IMR-90 (cell line): ENCODE measurements at regions not wholly inside any gene's neighbourhood (a gene's known extent, or its start where the extent isn't known, plus 50 kb on each side); places are given as distances from the start of the nearest gene placed in this dataset.

Source experiments
- ATAC-seq: fragments of 200-7000 bp; cut with Tn5 transposase; 2 replicates; pipeline ENCODE4 v1.9.1; 2020; ENCODE audit warnings: low read depth, mild to moderate bottlenecking, moderate library complexity
- BruUV-seq: library from RNA; stranded (reverse); fragments of 400-500 nt; replicated peaks from 2 replicates; lab custom pipeline; 2021; lab: Mats Ljungman, UMichigan
- CTCF ChIA-PET: fragments of 300-600 bp; formaldehyde crosslinking; extraction: SDS; loops from one replicate; lab custom pipeline; 2021; ENCODE audit warnings: antibody characterized with exemption; lab: Yijun Ruan, JAX
- POLR2A ChIA-PET: fragments of 300-600 bp; sonication (Branson Sonifier 250); formaldehyde crosslinking; loops from one replicate; lab custom pipeline; 2022; ENCODE audit warnings: antibody characterized with exemption; ENCODE audit not compliant: unreplicated experiment; lab: Charles Lee
- DNase-seq: peaks from one replicate; pipeline ENCODE4 v3.0.0; 2013
- H2AFZ ChIP-seq: replicated peaks from 2 replicates; pipeline ENCODE3; 2013; ENCODE audit warnings: low read length, mild to moderate bottlenecking; ENCODE audit not compliant: poor library complexity
- H2AK5ac ChIP-seq: 2 replicates; pipeline ENCODE4 v1.6.1; 2013; ENCODE audit warnings: low read depth, low read length, inconsistent platforms
- H2AK9ac ChIP-seq: replicated peaks from 2 replicates; pipeline ENCODE3; 2013; ENCODE audit warnings: mild to moderate bottlenecking, low read depth, low read length, moderate library complexity; ENCODE audit not compliant: poor library complexity
- H2BK120ac ChIP-seq: 2 replicates; pipeline ENCODE4 v1.6.1; 2013; ENCODE audit warnings: low read depth, low read length, inconsistent platforms
- H2BK15ac ChIP-seq: 3 replicates; pipeline ENCODE4 v1.6.1; 2013; ENCODE audit warnings: low read depth, low read length, inconsistent platforms
- H2BK20ac ChIP-seq: 2 replicates; pipeline ENCODE4 v1.6.1; 2013; ENCODE audit warnings: low read depth, mild to moderate bottlenecking, inconsistent platforms, low read length, moderate library complexity
- H2BK5ac ChIP-seq: 2 replicates; pipeline ENCODE4 v1.6.1; 2013; ENCODE audit warnings: mild to moderate bottlenecking, low read depth, low read length, inconsistent platforms; ENCODE audit not compliant: poor library complexity, severe bottlenecking
- H3K14ac ChIP-seq: replicated peaks from 2 replicates; pipeline ENCODE4 v1.6.1; 2013; ENCODE audit warnings: low read depth, low read length, inconsistent platforms
- H3K18ac ChIP-seq: 2 replicates; pipeline ENCODE4 v1.6.1; 2013; ENCODE audit warnings: low read depth, low read length, control low read depth
- H3K23ac ChIP-seq: 2 replicates; pipeline ENCODE4 v1.6.1; 2013; ENCODE audit warnings: low read depth, low read length, inconsistent platforms
- H3K27ac ChIP-seq: 2 replicates; pipeline ENCODE4 v1.5.1; 2013; ENCODE audit warnings: mild to moderate bottlenecking, control low read depth, low read length; ENCODE audit not compliant: insufficient read depth
- H3K27me3 ChIP-seq: 2 replicates; pipeline ENCODE4 v1.6.1; 2013; ENCODE audit warnings: low read length; ENCODE audit not compliant: control insufficient read depth, insufficient read depth
- H3K36me3 ChIP-seq: 2 replicates; pipeline ENCODE4 v1.6.1; 2013; ENCODE audit warnings: low read length, mixed read lengths; ENCODE audit not compliant: control insufficient read depth, insufficient read depth
- H3K4ac ChIP-seq: 2 replicates; pipeline ENCODE4 v1.6.1; 2013; ENCODE audit warnings: low read depth, low read length, inconsistent platforms
- H3K4me1 ChIP-seq: 2 replicates; pipeline ENCODE4 v1.6.1; 2013; ENCODE audit warnings: low read length, mixed read lengths; ENCODE audit not compliant: control insufficient read depth, insufficient read depth
- H3K4me2 ChIP-seq: 2 replicates; pipeline ENCODE4 v1.6.1; 2013; ENCODE audit warnings: low read depth, mild to moderate bottlenecking, control low read depth, low read length, moderate library complexity
- H3K4me3 ChIP-seq: 2 replicates; pipeline ENCODE4 v1.5.1; 2013; ENCODE audit warnings: low read depth, mild to moderate bottlenecking, control low read depth, low read length, moderate library complexity; ENCODE audit not compliant: insufficient read depth
- H3K56ac ChIP-seq: 2 replicates; pipeline ENCODE4 v1.6.1; 2013; ENCODE audit warnings: low read length, inconsistent platforms; ENCODE audit not compliant: insufficient read depth; ENCODE audit errors: extremely low read depth
- H3K79me1 ChIP-seq, 2 experiments: 2 replicates each; pipeline ENCODE4 v1.6.1; 2013; ENCODE audit warnings: low read length in 2 of 2, inconsistent platforms in 1 of 2, low read depth in 1 of 2
- H3K9ac ChIP-seq: 2 replicates; pipeline ENCODE4 v1.6.1; 2013; ENCODE audit warnings: low read depth, low read length, control low read depth
- H3K9me1 ChIP-seq: 2 replicates; pipeline ENCODE4 v1.6.1; 2013; ENCODE audit warnings: low read length, inconsistent platforms; ENCODE audit not compliant: insufficient read depth
- H3K9me3 ChIP-seq: 2 replicates; pipeline ENCODE4 v1.6.1; 2013; ENCODE audit warnings: low read length; ENCODE audit not compliant: control insufficient read depth, insufficient read depth
- H4K20me1 ChIP-seq: 2 replicates; pipeline ENCODE4 v1.6.1; 2013; ENCODE audit warnings: low read length, inconsistent platforms; ENCODE audit not compliant: insufficient read depth
- H4K5ac ChIP-seq: 2 replicates; pipeline ENCODE4 v1.6.1; 2013; ENCODE audit warnings: mild to moderate bottlenecking, low read depth, low read length, control low read depth
- H4K8ac ChIP-seq, 2 experiments: 2 replicates each; pipeline ENCODE4 v1.6.1; 2013; ENCODE audit warnings: low read depth in 2 of 2, low read length in 2 of 2, control low read depth in 1 of 2, inconsistent platforms in 1 of 2
- H4K91ac ChIP-seq: 2 replicates; pipeline ENCODE4 v1.6.1; 2013; ENCODE audit warnings: low read depth, low read length, inconsistent platforms; ENCODE audit not compliant: insufficient read depth
- BHLHE40 ChIP-seq: fragments of 150-350 bp; IDR thresholded peaks from 2 replicates; pipeline ENCODE4 v1.6.1; 2016; ENCODE audit warnings: mild to moderate bottlenecking, low read depth, low read length
- CEBPB ChIP-seq: IDR thresholded peaks from 2 replicates; pipeline ENCODE4 v1.6.1; 2012; ENCODE audit warnings: low read depth, low read length, improper control_type of control experiment
- CHD1 ChIP-seq: IDR thresholded peaks from 2 replicates; pipeline ENCODE4 v1.6.1; 2012; ENCODE audit warnings: low read depth, low read length, improper control_type of control experiment
- FOS ChIP-seq: fragments of 150-350 bp; IDR thresholded peaks from 2 replicates; pipeline ENCODE4 v1.6.1; 2016; ENCODE audit warnings: low read depth, low read length
- MAFK ChIP-seq: IDR thresholded peaks from 2 replicates; pipeline ENCODE4 v1.6.1; 2012; ENCODE audit warnings: low read depth, low read length, improper control_type of control experiment
- MAZ ChIP-seq: IDR thresholded peaks from 2 replicates; pipeline ENCODE4 v1.6.1; 2012; ENCODE audit warnings: low read depth, mild to moderate bottlenecking, low read length, improper control_type of control experiment, moderate library complexity, borderline replicate concordance
- MXI1 ChIP-seq: IDR thresholded peaks from 2 replicates; pipeline ENCODE4 v1.6.1; 2012; ENCODE audit warnings: low read depth, mild to moderate bottlenecking, low read length, moderate library complexity, borderline replicate concordance
- NFE2L2 ChIP-seq: fragments of 150-350 bp; IDR thresholded peaks from 2 replicates; pipeline ENCODE4 v1.6.1; 2016; ENCODE audit warnings: low read depth, mild to moderate bottlenecking, low read length
- POLR2A ChIP-seq: IDR thresholded peaks from 2 replicates; pipeline ENCODE4 v1.6.1; 2012; ENCODE audit warnings: mild to moderate bottlenecking, low read depth, low read length
- RAD21 ChIP-seq: IDR thresholded peaks from 2 replicates; pipeline ENCODE4 v1.6.1; 2012; ENCODE audit warnings: low read length, improper control_type of control experiment
- RCOR1 ChIP-seq: IDR thresholded peaks from 2 replicates; pipeline ENCODE4 v1.6.1; 2012; ENCODE audit warnings: mild to moderate bottlenecking, low read length, improper control_type of control experiment; ENCODE audit not compliant: insufficient replicate concordance
- RFX5 ChIP-seq: IDR thresholded peaks from 2 replicates; pipeline ENCODE4 v1.8.0; 2012; ENCODE audit warnings: low read depth, mild to moderate bottlenecking, low read length, moderate library complexity
- SMC3 ChIP-seq: fragments of 150-350 bp; IDR thresholded peaks from 2 replicates; pipeline ENCODE4 v1.6.1; 2016; ENCODE audit warnings: low read depth, mild to moderate bottlenecking, antibody characterized with exemption, low read length, moderate library complexity
- WGBS, 2 experiments: methylation state at CpG; one replicate each; pipeline versions ENCODE4 v1.1.5 to v1.1.7; 2013; ENCODE audit warnings: missing lambda C conversion rate in 2 of 2; ENCODE audit not compliant: insufficient read length in 1 of 2; ENCODE audit errors: extremely low coverage in 2 of 2; 5-methylcytosine and 5-hydroxymethylcytosine counted together
- dilution Hi-C: fragments of 300-500 bp; cut with HindIII; formaldehyde crosslinking; loops from one replicate; pipeline ENCODE4 v1.14.3; 2018; ENCODE audit warnings: low sequenced_read_pairs; ENCODE audit not compliant: unreplicated experiment
- in situ Hi-C: fragments of 300-500 bp; cut with MboI; formaldehyde crosslinking; loops from 3 replicates; pipeline ENCODE4 v1.14.3; 2019; ENCODE audit warnings: low sequenced_read_pairs, inconsistent platforms, mixed read lengths
- intact Hi-C: fragments of 100-400 bp; cut with micrococcal nuclease; formaldehyde crosslinking; loops from 2 replicates; pipeline ENCODE4 v1.10.0; 2022
- TF ChIP-seq, protein P1 (sequence below): fragments of 150-350 bp; IDR thresholded peaks from 2 replicates; pipeline ENCODE4 v1.6.1; 2016; ENCODE audit warnings: low read depth, mild to moderate bottlenecking, low read length, moderate library complexity, borderline replicate concordance
- TF ChIP-seq, protein P2 (sequence below): fragments of 150-350 bp; IDR thresholded peaks from 2 replicates; pipeline ENCODE4 v1.6.1; 2017; ENCODE audit warnings: mild to moderate bottlenecking, antibody characterized with exemption, low read length, low read depth
- TF ChIP-seq, protein P3 (sequence below): conservative IDR thresholded peaks from 2 replicates; pipeline ENCODE4 v1.5.1; 2012; ENCODE audit warnings: mild to moderate bottlenecking, low read depth, low read length, improper control_type of control experiment

DNA sequence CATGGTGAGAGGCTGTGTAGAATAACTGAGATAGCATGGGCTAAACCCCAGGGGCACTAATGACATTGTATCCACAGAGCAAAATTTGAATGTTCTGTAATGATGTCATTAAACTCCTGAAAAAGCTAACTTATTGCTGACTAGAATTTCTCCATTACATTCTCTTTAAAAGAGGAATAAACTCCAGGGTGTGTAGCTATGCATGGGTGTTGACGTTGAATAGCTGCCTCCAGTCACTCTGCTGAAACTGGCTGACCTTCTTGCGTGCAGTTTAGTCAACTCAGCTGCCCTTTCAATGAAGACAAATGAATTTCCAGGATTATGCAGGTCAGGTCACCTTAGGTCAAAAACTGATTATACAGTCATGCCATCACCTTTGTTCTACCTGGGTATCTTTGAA, 617.5 kb upstream of the WWC1 start:
- intact Hi-C loops: no loop called here
- Histone ChIP-seq H3K4me2 (no peak overlapping the region), H2AK5ac (no peak overlapping the region), H3K9me1 (no peaks in the 10 kb centered on the region), H4K8ac (no peak overlapping the region), H3K4me3 (no peak overlapping the region), H3K9me3 (peaks cover 3% of the 10 kb centered on the region; the same call in 1 of the 2 replicates), H3K4ac (no peak overlapping the region), H3K56ac (no peak overlapping the region), H3K79me1 (no peaks in the 10 kb centered on the region), H3K4me1 (no peaks in the 10 kb centered on the region; the same call in 1 of the 2 replicates), H3K27me3 (no peaks in the 10 kb centered on the region), H3K14ac (no peak overlapping the region), H4K91ac (no peak overlapping the region), H3K9ac (no peak overlapping the region), H2BK5ac (no peak overlapping the region), H2BK20ac (no peak overlapping the region), H2AFZ (no peak overlapping the region), H2BK15ac (no peak overlapping the region), H3K23ac (no peak overlapping the region), H4K20me1 (no peaks in the 10 kb centered on the region), H4K5ac (no peak overlapping the region), H3K18ac (no peak overlapping the region), H3K36me3 (no peaks in the 10 kb centered on the region), H3K27ac (no peak overlapping the region), H2AK9ac (no peak overlapping the region), H2BK120ac (no peak overlapping the region)
- ChIA-PET POLR2A (no interaction called here), CTCF (no interaction called here)
- no TSS peak for BruUV-seq
- 40% methylated on average over 1 of the region's 2 CpGs; no CpG with 5 or more reads in 1 of the 2 experiments for WGBS, 2 experiments
- no peak for DNase-seq
- dilution Hi-C loops: no loop called here
- ATAC-seq: no peak
- in situ Hi-C loops: no loop called here
- TF ChIP-seq MXI1 (no peak), CHD1 (no peak), BHLHE40 (no peak), RFX5 (no peak), FOS (no peak), NFE2L2 (no peak), CEBPB (no peak), RCOR1 (no peak), MAFK (no peak), RAD21 (no peak), POLR2A (no peak), MAZ (no peak), SMC3 (no peak)
- TF ChIP-seq, protein P1, sequence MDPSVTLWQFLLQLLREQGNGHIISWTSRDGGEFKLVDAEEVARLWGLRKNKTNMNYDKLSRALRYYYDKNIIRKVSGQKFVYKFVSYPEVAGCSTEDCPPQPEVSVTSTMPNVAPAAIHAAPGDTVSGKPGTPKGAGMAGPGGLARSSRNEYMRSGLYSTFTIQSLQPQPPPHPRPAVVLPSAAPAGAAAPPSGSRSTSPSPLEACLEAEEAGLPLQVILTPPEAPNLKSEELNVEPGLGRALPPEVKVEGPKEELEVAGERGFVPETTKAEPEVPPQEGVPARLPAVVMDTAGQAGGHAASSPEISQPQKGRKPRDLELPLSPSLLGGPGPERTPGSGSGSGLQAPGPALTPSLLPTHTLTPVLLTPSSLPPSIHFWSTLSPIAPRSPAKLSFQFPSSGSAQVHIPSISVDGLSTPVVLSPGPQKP: no peak
- TF ChIP-seq, protein P2, sequence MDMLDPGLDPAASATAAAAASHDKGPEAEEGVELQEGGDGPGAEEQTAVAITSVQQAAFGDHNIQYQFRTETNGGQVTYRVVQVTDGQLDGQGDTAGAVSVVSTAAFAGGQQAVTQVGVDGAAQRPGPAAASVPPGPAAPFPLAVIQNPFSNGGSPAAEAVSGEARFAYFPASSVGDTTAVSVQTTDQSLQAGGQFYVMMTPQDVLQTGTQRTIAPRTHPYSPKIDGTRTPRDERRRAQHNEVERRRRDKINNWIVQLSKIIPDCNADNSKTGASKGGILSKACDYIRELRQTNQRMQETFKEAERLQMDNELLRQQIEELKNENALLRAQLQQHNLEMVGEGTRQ: no peak
- TF ChIP-seq, protein P3, sequence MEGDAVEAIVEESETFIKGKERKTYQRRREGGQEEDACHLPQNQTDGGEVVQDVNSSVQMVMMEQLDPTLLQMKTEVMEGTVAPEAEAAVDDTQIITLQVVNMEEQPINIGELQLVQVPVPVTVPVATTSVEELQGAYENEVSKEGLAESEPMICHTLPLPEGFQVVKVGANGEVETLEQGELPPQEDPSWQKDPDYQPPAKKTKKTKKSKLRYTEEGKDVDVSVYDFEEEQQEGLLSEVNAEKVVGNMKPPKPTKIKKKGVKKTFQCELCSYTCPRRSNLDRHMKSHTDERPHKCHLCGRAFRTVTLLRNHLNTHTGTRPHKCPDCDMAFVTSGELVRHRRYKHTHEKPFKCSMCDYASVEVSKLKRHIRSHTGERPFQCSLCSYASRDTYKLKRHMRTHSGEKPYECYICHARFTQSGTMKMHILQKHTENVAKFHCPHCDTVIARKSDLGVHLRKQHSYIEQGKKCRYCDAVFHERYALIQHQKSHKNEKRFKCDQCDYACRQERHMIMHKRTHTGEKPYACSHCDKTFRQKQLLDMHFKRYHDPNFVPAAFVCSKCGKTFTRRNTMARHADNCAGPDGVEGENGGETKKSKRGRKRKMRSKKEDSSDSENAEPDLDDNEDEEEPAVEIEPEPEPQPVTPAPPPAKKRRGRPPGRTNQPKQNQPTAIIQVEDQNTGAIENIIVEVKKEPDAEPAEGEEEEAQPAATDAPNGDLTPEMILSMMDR: no peak
